Glomerular endothelial cell (primary cell): ENCODE measurements at regions not wholly inside any gene's neighbourhood (a gene's known extent, or its start where the extent isn't known, plus 50 kb on each side); places are given as distances from the start of the nearest gene placed in this dataset.
"Not testable (repeated sequence)": the region's sequence is repeated elsewhere in the genome, so short reads cannot be mapped to it uniquely, and the experiment has no call there.

Experiments used
- DNase-seq: peaks from one replicate; pipeline ENCODE4 v3.0.0-alpha.2; 2011; ENCODE audit warnings: low read depth, low spot score; ENCODE audit errors: extremely low read depth

DNA sequence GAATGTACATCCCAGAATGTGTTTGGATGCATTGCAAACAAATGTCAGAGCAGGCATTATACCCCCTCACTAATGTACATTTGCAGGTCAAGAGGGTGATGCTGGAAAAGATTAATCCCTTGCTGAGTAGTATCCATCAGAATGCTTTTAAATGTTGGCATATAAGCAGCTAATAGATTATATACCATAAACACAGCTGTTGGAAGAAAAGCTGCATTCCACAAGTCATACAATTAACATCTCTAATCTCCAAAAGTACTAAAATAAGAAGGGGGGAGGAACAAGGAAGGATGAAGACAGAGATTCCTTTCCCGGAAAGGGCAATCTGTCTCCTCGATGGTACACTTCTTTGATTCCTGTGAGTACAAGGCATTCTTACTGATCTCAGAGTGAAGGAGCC, 445.7 kb upstream of the CDIN1 start:
- DNase-seq, result no peak

DNA sequence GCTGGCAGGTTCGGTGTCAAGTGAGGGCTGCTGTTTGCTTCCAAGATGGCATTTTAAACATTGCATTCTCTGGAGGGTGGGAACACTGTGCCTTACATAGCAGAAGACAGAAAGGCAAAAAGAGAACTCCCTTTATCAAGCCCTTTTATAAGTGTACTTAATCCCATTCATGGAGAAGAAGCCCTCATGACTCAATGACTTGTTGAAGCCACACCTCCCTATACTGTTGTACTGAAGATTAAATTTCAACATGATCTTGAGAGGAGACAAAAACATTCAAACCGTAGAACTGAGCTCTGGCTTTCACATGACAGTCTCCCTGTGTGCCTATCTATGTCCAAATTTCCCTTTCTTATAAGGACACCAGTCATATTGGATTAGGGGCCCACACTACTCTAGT, 443.4 kb upstream of the CDIN1 start:
- DNase-seq, result no peak

DNA sequence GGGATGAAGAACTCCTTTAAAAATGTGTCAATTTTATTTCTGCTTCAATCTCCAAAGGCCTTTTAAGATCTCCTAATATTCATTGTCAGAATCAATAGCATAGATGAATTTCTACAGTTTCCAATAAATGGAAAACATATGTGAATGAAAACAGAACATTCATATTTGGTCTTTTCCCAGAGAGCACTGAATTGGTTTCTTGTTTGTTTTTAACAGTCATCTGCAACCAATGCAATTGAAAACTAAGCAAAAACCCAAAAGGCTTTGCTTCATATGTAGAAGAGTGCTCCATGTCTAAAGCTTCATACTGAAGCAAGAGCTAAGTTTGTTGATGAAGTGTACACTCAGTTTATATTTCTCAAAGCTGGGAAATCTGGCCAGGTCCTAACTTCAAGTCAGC, 426.5 kb upstream of the CDIN1 start:
- no peak for DNase-seq

DNA sequence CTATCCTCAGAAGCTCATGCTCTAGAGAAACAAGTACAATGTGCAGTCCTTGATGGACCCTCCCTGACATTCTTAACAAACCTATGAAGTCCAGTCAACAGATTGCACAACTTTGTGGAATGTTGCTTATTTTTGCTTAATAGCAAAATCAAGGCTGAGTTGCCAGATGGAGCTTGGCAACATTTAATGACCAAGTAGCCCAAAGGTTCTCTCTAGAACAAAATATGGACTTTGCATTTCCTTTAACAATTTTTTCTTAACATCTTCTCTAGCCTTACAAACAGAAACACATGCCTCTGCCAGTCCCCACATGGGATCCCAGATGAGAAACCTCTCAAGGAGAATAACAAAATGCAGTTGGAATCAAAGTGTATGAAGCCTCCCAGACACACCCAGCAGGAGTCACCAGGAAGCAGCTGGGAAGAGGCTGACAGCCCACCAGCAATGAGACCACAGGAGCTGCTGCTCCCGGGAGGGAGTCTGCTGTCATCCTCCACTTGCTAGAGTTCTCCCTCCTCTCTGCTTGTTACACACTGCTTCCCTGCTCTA, 422.5 kb upstream of the CDIN1 start:
- no peak for DNase-seq

DNA sequence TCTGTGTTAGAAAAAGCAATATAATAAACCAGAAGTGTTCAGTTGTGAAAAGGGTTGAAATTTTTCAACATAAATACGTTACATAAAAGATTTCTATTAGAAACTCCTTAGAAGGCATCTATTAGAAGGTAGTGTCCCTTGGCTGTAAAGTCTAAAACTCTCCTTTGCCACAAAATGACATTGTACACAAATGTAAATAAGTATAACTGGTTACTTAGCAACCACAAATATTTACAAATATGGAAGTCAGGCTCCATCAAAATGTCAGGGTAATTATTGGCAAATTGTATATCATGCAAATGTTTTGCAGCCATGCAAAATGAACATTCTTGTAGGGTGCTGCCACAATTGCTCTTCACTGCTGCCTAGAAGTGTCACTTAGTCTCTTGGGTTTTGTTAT, 419.1 kb upstream of the CDIN1 start:
- DNase-seq, result no peak

DNA sequence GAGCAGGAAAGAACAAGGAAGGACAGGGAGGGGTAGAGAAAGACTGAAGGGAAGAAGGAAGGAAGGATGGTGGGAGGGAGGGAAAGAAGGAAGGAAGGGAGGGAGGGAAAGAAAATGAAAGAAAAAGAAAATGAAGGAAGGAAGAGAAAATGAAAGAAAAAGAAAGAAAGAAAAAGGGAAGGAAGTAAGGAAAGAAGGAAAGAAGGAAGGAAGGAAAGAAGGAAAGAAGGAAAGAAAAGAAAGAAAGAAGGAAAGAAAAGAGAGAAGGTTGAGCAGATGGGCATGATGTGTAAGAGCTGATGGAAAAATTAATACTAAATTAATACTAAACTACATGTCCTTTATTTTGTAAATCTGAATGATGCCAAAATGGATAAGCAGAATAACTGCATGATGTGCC, 418.3 kb upstream of the CDIN1 start:
- DNase-seq, result no peak

DNA sequence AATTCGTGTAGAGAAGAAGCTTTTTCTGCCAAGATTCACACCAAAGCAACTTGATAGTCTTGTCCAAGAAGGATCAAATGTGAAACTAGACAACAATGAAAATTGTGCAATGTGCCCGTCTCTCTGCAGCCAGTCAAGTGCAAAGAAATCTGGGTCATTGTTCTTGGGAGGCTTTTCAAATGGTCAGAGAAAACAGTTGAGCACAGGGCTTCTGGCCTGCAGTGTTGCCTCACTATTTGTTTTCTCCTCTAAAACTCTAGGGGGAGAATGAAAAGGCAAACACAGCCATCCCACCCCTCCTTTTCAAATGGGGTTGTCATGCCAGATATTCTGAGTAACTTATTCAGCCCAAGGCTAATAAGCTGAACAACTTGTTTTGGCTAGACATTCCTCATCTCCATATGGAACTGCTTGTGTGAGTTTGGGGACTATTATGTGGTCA, 417.6 kb upstream of the CDIN1 start:
- DNase-seq, result no peak

DNA sequence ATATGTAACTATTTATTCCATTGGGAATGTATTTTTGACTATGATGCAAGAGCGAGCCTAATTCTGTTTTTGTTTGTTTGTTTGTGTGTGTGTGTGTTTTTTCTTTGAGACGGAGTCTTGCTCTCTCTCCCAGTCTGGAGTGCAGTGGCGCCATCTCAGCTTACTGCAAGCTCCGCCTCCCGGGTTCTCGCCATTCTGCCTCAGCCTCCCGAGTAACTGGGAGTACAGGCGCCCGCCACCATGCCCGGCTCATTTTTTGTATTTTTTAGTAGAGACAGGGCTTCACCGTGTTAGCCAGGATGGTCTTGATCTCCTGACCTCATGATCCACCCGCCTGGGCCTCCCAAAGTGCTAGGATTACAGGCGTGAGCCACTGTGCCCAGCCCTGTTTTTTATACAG, 415.4 kb upstream of the CDIN1 start:
- not testable (repeated sequence) for DNase-seq

DNA sequence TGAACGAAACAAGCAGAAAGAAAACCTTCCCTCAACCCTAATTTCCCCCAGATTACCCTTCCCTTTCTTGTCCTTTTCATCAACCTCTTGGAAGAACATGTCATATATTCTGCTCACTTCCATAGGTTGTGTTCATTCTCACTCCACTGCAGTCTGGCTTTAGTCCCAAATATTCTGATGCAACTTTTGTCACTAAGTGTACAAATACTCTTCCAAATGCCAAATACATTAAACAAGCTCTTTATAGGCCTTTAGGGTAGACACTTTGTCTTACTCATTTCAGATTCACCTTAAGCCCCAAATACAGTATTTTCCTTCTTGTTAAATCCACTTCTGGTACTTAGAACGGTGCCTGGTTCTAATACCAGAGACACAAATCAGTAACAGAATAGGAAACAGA, 406.5 kb upstream of the CDIN1 start:
- DNase-seq, result no peak

DNA sequence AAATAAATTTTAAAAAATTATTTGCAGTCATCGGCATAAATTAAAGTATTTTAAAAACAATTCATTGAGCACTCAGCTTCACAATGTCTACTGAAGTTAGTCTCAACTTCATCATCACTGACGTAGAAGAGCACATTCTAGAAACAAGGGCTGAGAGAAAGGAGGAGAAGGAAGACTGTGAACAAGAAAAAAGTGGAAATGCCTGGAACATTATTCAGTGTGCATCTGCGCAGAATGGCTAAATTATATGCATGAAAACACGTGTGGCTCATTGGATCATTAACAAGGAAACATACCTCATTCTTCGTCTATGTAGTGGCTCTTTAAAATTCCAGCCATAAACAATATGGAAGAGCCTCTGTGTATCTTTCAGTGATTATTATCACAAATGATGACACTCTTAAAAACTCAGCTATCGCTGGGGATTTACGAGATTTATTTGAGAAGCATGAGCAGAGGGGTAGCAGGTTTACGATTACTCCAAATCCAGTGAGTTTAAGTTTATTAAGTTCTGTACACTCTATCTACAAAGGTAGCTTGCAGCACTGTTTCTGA, 404.2 kb upstream of the CDIN1 start:
- DNase-seq, result no peak

DNA sequence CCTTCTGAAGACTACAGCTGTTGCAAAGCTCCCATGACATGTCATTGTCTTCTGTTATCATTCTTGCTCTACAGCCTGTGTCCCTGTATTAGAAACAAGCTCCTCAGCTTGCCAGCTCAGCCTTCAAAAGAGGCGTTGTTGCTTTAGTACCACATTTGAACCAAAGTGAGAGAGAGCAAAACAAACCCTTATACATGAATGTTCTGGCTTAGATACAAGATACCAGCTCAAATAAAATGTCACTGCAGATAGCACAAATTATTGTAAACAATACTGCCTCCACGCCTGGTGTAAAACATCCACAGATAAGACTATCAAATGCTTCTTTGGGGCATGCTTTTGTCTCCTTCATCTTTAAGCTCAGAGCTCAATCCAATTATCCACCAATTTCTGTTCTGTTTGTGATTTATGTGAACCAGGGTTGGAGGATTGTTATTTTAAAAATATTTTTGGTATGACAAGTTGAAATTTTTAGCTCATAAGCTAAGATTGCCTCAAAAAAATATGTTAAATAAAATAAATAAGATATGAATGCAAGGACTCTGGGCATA, 403.6 kb upstream of the CDIN1 start:
- no peak for DNase-seq

DNA sequence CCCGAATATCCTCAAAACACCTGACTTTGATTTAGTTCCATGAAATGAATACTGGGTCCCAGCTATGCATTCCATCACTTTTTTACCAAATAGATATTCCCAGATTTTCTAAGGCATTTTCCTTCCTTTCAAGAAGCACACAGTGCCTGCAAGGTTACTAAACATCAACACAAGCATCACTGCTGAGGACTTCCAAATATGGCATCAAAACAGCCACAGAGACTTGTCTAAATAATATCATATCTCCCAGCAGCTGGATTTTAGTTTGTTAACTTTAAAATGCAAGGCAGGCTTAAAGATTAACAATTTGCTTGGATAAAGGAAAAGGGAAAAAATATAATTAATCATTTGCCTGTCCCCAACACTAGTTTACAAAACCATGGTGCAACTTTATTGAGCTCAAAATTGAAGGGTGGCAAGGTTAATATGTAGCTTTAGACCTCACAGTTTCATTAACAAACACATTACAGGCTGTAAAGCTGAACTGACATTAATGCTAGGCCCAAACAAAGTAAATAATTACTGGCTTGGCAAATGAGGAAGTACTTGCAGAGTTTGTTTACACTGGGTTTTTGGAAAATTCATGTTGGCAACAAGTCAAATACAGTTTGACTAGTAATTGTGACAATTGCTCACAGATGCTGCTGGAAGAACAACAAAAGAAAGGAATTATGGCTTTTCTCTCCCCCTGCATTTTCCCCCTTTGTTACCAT, 401.7 kb upstream of the CDIN1 start:
- DNase-seq, result no peak

DNA sequence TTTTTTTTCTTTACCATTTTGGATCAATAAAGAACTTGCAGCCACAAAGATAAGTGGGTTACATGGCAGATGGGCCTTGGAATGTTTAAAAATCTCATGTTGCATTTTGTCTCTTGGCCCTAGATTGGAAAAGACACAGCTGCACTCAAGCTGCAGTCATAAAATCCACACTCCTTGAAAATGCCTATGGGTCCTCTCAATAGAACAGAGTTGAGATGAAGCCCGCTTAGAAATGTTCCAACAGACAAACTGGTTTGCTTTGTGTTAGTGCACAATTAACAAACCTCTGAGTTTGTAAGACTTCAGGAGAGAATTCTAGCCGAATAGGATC, 401.2 kb upstream of the CDIN1 start:
- no peak for DNase-seq

DNA sequence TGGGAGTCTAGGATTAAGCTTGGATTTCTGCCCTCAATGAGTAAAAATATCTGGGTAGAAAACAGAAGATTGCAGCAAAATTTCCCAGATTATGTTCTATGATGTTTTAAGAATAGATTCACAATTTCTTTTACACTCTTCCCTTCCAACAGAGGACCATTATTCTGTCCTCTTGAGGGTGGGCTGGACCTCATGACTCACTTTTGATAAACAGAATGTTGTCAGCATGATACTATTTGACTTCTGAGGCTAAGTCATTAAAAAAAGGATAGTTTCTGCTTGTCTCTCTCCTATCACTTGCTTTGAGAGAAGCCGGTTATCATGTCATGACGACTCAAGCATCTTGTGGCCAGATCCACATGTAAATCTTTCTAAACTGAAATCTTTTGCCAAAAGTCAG, 396.2 kb upstream of the CDIN1 start:
- no peak for DNase-seq

DNA sequence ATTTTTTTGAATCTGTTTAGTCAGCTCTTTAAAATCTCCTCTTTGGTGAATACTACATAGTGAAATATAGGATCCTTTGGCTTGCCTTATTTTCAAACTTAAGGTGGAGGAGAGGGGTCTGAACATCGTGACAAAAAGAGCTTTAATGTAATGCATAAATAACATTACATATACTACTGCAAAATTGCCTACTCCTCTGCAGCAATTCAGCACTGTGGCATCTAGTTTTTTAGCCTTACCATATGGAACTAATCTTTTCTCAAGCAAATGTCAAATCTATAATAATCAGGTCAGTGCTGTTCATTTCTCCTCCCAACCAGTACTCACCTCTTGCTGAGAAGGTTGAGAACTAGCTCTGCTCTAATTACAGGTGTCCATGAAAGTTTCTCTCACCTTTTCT, 394.0 kb upstream of the CDIN1 start:
- no peak for DNase-seq

DNA sequence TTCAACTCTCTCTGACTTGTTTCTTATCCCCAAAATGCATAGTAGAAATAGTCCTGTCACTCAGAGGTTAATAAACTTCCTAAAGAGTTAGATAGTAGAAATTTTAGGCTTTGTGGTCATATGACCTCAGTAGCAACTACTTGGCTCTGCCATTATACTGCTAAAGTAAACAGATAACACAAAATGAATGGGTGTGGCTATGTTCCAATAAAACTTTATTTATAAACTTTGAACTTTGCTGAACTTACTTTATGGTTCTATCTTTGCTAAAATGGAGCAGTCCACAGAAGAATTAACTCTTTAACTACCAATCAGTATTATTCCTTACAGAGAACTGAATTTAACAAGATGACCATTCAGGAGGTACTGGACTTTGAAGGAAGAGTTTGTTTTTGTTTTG, 393.6 kb upstream of the CDIN1 start:
- no peak for DNase-seq

DNA sequence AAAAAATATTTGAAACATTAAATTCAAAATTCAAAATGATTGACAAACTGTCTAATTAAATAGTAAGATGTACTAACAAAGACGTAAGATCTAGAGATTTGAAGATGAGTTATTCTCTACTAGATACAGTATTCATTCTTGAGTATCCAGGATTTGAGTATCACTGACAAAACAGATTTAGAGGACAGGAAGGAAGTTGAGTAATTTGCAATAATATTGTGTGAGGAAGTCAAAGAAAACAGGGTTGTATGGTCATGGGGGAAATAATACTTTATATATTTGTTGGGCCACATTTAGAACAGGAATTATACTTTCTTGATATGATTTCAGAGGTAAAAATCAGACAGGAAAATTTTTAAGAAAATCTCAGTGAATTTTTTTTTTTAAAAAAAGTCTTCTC, 393.1 kb upstream of the CDIN1 start:
- DNase-seq, result peak; percentile 10

DNA sequence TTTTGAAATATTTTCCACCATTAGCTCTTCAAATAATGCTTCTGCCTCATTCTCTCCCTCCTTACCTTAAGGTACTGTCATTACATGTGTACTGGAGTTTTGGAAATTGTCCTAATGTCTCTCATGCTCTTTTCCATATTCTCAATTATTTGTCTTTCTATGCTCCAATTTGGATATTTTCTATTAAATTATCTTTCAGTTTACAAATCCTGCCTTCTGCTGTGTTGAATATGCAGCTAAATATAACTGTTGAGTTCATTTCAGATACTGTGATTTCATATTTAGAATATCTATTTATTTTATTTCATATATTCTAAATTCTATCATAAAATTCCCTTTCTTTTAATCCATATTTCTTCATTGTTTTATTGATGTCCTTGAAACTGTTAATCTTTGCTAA, 388.0 kb upstream of the CDIN1 start:
- DNase-seq, result no peak

DNA sequence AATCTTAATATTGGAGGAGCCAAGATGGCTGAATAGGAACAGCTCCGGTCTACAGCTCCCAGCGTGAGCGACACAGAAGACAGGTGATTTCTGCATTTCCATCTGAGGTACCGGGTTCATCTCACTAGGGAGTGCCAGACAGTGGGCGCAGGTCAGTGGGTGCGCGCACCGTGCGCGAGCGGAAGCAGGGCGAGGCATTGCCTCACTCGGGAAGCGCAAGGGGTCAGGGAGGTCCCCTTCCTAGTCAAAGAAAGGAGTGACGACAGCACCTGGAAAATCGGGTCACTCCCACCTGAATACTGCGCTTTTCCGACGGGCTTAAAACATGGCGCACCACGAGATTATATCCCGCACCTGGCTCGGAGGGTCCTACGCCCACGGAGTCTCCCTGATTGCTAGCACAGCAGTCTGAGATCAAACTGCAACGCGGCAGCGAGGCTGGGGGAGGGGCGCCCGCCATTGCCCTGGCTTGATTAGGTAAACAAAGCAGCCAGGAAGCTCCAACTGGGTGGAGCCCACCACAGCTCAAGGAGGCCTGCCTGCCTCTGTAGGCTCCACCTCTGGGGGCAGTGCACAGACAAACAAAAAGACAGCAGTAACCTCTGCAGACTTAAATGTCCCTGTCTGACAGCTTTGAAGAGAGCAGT, 383.9 kb upstream of the CDIN1 start:
- DNase-seq, result not testable (repeated sequence)

DNA sequence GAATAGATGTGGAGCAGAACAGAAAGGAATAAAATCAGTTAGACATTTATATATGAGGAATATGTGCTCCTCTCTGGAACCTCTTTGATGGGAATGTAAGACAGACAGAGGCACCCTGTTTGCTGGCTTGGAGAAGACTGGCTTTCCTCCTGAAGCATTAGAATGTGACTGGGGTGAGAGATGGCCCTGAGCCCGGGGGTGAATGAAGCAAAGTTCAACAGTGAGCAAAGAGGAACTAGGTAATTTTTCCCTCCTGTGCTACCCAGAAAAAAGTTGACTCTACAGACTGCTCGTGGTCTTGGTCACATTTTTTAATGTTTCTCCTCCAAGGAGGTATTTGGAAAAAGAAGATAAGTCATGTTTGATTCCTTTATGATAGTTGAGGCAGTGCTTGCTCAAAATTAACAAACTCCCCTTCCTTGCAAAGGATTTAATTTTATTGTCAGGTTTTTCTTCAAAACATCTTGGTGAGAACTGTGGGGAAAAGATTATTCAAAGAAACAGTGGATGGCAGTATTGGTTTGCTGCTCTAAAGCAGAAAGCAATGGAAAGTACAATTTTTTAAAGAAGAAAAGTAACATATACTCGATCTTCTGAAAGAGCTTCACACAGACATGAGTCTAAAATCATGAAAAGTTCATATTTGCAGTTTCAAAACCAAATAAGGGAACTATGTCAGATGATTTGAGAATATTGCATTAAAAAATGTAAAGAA, 370.4 kb upstream of the CDIN1 start:
- no peak for DNase-seq

DNA sequence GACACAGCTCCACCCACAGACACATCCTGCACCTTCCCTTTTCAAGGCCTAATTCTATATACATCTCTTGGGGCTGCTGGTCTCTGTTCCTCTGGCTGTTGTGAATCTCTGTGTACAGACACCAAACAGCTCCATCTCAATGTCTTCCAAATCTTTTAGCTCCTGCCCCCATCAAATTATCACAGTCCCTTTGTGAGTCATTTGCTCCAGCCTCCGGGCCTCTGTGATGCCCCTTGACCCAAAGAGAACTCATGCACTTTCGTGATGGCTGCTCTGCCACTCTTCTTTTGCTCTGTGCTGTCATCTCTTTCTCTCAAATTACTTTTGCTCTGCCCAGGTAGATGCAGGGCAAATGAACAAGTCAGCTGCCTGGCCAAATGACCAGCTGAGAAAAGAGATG, 369.0 kb upstream of the CDIN1 start:
- no peak for DNase-seq
